PC-9 (cell line): ENCODE measurements at regions not wholly inside any gene's neighbourhood (a gene's known extent, or its start where the extent isn't known, plus 50 kb on each side); places are given as distances from the start of the nearest gene placed in this dataset.

Source experiments
- BruUV-seq: library from RNA; stranded (reverse); fragments of 400-500 nt; replicated peaks from 2 replicates; lab custom pipeline; 2021; lab: Mats Ljungman, UMichigan
- CTCF ChIA-PET: fragments of 300-600 bp; sonication (Branson Sonifier 250); formaldehyde crosslinking; loops from one replicate; lab custom pipeline; 2022; ENCODE audit warnings: antibody characterized with exemption; lab: Charles Lee
- POLR2A ChIA-PET: fragments of 300-600 bp; sonication (Branson Sonifier 250); formaldehyde crosslinking; loops from one replicate; lab custom pipeline; 2022; ENCODE audit warnings: antibody characterized with exemption; ENCODE audit not compliant: unreplicated experiment; lab: Charles Lee
- DNase-seq, 2 experiments: peaks; one replicate each; pipeline versions ENCODE4 v3.0.0 to v3.0.0-alpha.2; 2015 to 2022; ENCODE audit warnings: mixed read lengths in 1 of 2
- H2AFZ ChIP-seq: fragments of 200-600 bp; sonication (generic); 2 replicates; pipeline ENCODE4 v1.8.1; 2017; ENCODE audit warnings: antibody characterized with exemption
- H3F3A ChIP-seq: fragments of 200-600 bp; sonication (generic); 2 replicates; pipeline ENCODE4 v1.8.1; 2017; ENCODE audit warnings: antibody characterized with exemption, mild to moderate bottlenecking, low read depth; ENCODE audit not compliant: insufficient read depth
- H3K27ac ChIP-seq: fragments of 200-600 bp; sonication (generic); 2 replicates; pipeline ENCODE4 v1.6.1; 2016; ENCODE audit warnings: mixed run types
- H3K27me3 ChIP-seq: fragments of 200-600 bp; sonication (generic); 2 replicates; pipeline ENCODE4 v1.6.1; 2016; ENCODE audit warnings: low read depth, mixed run types; ENCODE audit not compliant: insufficient read depth
- H3K36me3 ChIP-seq: fragments of 200-600 bp; sonication (generic); 2 replicates; pipeline ENCODE4 v1.6.1; 2016; ENCODE audit warnings: low read depth, mixed run types
- H3K4me1 ChIP-seq: fragments of 200-600 bp; sonication (generic); replicated peaks from 2 replicates; pipeline ENCODE4 v1.6.1; 2016; ENCODE audit warnings: mixed run types; ENCODE audit not compliant: insufficient read depth
- H3K4me2 ChIP-seq: fragments of 200-600 bp; sonication (generic); 2 replicates; pipeline ENCODE4 v1.6.1; 2017; ENCODE audit warnings: mixed run types
- H3K4me3 ChIP-seq: fragments of 200-600 bp; sonication (generic); 2 replicates; pipeline ENCODE4 v1.6.1; 2016; ENCODE audit warnings: mixed run types
- H3K79me2 ChIP-seq: fragments of 200-600 bp; sonication (generic); 2 replicates; pipeline ENCODE4 v1.6.1; 2017; ENCODE audit warnings: low read depth, mixed run types
- H3K9me2 ChIP-seq: fragments of 200-600 bp; sonication (generic); 2 replicates; pipeline ENCODE4 v1.8.1; 2017; ENCODE audit warnings: mild to moderate bottlenecking; ENCODE audit not compliant: insufficient read depth
- H3K9me3 ChIP-seq: fragments of 200-600 bp; sonication (generic); 2 replicates; pipeline ENCODE4 v1.8.1; 2016; ENCODE audit warnings: low read depth; ENCODE audit not compliant: insufficient read depth
- H4K20me1 ChIP-seq: fragments of 200-600 bp; sonication (generic); 2 replicates; pipeline ENCODE4 v1.8.1; 2017; ENCODE audit not compliant: insufficient read depth
- EZH2 ChIP-seq: fragments of 200-600 bp; sonication (generic); IDR thresholded peaks from 2 replicates; pipeline ENCODE4 v1.8.0; 2017; ENCODE audit warnings: antibody characterized with exemption, low read depth
- intact Hi-C: fragments of 100-400 bp; cut with micrococcal nuclease; formaldehyde crosslinking; loops from one replicate; pipeline ENCODE4 v1.10.0; 2022; ENCODE audit not compliant: unreplicated experiment
- TF ChIP-seq, protein P1 (sequence below): fragments of 200-600 bp; sonication (generic); conservative IDR thresholded peaks from 2 replicates; pipeline ENCODE4 v1.6.1; 2017; ENCODE audit warnings: mixed run types, antibody characterized with exemption, mild to moderate bottlenecking, moderate library complexity

DNA sequence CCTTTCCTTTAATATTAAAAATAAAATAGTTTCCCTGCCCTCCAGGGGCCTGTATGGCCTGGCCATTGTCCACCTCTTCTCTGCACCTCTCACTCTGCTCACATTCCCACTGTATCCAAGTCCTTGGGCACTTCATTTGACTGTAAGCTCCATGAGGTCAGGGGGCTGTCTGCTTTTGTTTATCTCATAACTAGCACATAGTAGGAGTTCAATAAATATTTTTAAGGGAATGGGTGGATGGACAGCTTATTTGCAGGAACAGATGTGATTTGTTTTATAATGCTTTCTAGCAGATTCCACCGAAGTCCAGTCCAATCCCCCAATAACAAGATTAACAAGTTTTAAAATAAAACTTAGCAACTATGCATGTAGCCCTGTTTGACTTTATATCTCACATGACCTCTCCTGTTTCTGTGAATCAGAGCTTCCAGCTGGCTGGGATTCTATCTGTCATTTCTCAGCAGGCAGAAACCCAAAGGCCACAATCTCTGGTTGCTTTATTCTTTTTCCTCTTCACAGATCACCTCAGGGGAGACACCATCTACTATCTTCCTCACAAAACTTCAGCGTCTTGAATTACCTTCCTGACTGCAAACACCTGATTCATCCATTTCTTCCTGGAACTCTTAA, 123.0 kb upstream of the NR2F2 start:
- Histone ChIP-seq H3K9me2 (no peaks in the 10 kb centered on the region), H3K4me2 (no peak overlapping the region), H3K27me3 (no peaks in the 10 kb centered on the region), H3K27ac (no peak overlapping the region), H3K9me3 (no peaks in the 10 kb centered on the region), H3K4me3 (no peak overlapping the region), H3K4me1 (no peaks in the 10 kb centered on the region), H4K20me1 (no peaks in the 10 kb centered on the region), H3F3A (no peaks in the 10 kb centered on the region), H3K36me3 (no peaks in the 10 kb centered on the region), H3K79me2 (no peaks in the 10 kb centered on the region), H2AFZ (no peak overlapping the region)
- TF ChIP-seq, protein P1, sequence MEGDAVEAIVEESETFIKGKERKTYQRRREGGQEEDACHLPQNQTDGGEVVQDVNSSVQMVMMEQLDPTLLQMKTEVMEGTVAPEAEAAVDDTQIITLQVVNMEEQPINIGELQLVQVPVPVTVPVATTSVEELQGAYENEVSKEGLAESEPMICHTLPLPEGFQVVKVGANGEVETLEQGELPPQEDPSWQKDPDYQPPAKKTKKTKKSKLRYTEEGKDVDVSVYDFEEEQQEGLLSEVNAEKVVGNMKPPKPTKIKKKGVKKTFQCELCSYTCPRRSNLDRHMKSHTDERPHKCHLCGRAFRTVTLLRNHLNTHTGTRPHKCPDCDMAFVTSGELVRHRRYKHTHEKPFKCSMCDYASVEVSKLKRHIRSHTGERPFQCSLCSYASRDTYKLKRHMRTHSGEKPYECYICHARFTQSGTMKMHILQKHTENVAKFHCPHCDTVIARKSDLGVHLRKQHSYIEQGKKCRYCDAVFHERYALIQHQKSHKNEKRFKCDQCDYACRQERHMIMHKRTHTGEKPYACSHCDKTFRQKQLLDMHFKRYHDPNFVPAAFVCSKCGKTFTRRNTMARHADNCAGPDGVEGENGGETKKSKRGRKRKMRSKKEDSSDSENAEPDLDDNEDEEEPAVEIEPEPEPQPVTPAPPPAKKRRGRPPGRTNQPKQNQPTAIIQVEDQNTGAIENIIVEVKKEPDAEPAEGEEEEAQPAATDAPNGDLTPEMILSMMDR, result no peak
- BruUV-seq, result no TSS peak
- intact Hi-C loops, result no loop called here
- DNase-seq, result no peak
- ChIA-PET CTCF (no interaction called here), POLR2A (no interaction called here)

GRCh38 chr15:96209285-96209735, 121.2 kb upstream of the NR2F2 start:
- CTCF ChIA-PET, result no interaction called here
- H3F3A ChIP-seq, result no peaks in the 10 kb centered on the region
- H3K27me3 ChIP-seq, result no peaks in the 10 kb centered on the region
- H2AFZ ChIP-seq, result no peak overlapping the region
- no TSS peak for BruUV-seq
- H3K4me2 ChIP-seq, result no peak overlapping the region
- H3K79me2 ChIP-seq, result no peaks in the 10 kb centered on the region
- H3K36me3 ChIP-seq, result no peaks in the 10 kb centered on the region
- H3K27ac ChIP-seq, result no peak overlapping the region
- H3K4me1 ChIP-seq, result no peaks in the 10 kb centered on the region
- no peak for DNase-seq
- POLR2A ChIA-PET, result no interaction called here
- TF ChIP-seq EZH2, result no peak
- TF ChIP-seq, protein P1, result no peak
- H3K9me2 ChIP-seq, result no peaks in the 10 kb centered on the region
- no peak overlapping the region for H3K4me3 ChIP-seq
- intact Hi-C loops, result no loop called here
- H3K9me3 ChIP-seq, result no peaks in the 10 kb centered on the region
- H4K20me1 ChIP-seq, result no peaks in the 10 kb centered on the region

- H2AFZ ChIP-seq, result no peak overlapping the region
- no peaks in the 10 kb centered on the region for H3F3A ChIP-seq
- no peaks in the 10 kb centered on the region for H3K27me3 ChIP-seq
- DNase-seq, result no peak
- no peaks in the 10 kb centered on the region for H3K9me3 ChIP-seq
- H3K4me2 ChIP-seq, result no peak overlapping the region
- POLR2A ChIA-PET, result no interaction called here
- TF ChIP-seq, protein P1, result no peak
- TF ChIP-seq EZH2, result no peak
- H3K27ac ChIP-seq, result no peak overlapping the region
- H3K4me3 ChIP-seq, result no peak overlapping the region
- no peaks in the 10 kb centered on the region for H3K9me2 ChIP-seq
- CTCF ChIA-PET, result no interaction called here
- no peaks in the 10 kb centered on the region for H3K79me2 ChIP-seq
- no peaks in the 10 kb centered on the region for H3K36me3 ChIP-seq
- intact Hi-C loops, result no loop called here
- BruUV-seq, result no TSS peak
- no peaks in the 10 kb centered on the region for H3K4me1 ChIP-seq
- H4K20me1 ChIP-seq, result no peaks in the 10 kb centered on the region
Observed at GRCh38 chr15:96213045-96213444, 117.5 kb upstream of the NR2F2 start.
